Suprapubic skin (tissue), 4 donors: ENCODE measurements at regions not wholly inside any gene's neighbourhood (a gene's known extent, or its start where the extent isn't known, plus 50 kb on each side); places are given as distances from the start of the nearest gene placed in this dataset.

Experiments
- DNase-seq, 2 donors: peaks; one replicate each; pipeline ENCODE4 v3.0.0-alpha.2; 2019; ENCODE audit warnings: low spot score in 2 of 2
- H3K27ac ChIP-seq: fragments of 200-600 bp; sonication (generic); one replicate; pipeline ENCODE4 v1.5.1; 2019
- H3K27me3 ChIP-seq: fragments of 200-600 bp; sonication (generic); one replicate; pipeline ENCODE4 v1.5.1; 2019
- H3K36me3 ChIP-seq: fragments of 200-600 bp; sonication (generic); one replicate; pipeline ENCODE4 v1.5.1; 2019
- H3K4me1 ChIP-seq: fragments of 200-600 bp; sonication (generic); one replicate; pipeline ENCODE4 v1.5.1; 2019
- H3K4me3 ChIP-seq: fragments of 200-600 bp; sonication (generic); one replicate; pipeline ENCODE4 v1.5.1; 2019; ENCODE audit warnings: mild to moderate bottlenecking
- H3K9me3 ChIP-seq: fragments of 200-600 bp; sonication (generic); one replicate; pipeline ENCODE4 v1.5.1; 2019
- CTCF ChIP-seq, 2 donors: fragments of 200-600 bp in 1 of 2; fragments of 450-650 bp in 1 of 2; sonication (generic) in 1 of 2; IDR thresholded peaks; one replicate each; pipeline ENCODE4 v1.5.1; 2016 to 2019; ENCODE audit warnings: antibody characterized with exemption in 2 of 2, mild to moderate bottlenecking in 1 of 2, moderate library complexity in 1 of 2
- EP300 ChIP-seq: sonication (generic); formaldehyde crosslinking; IDR thresholded peaks from one replicate; pipeline ENCODE4 v1.6.1; 2017; ENCODE audit warnings: antibody characterized with exemption
- POLR2A ChIP-seq, 2 donors: fragments of 450-650 bp; IDR thresholded peaks; one replicate each; pipeline ENCODE4 v1.6.1; 2017; ENCODE audit warnings: antibody characterized with exemption in 2 of 2, mild to moderate bottlenecking in 2 of 2, moderate library complexity in 2 of 2
- POLR2AphosphoS5 ChIP-seq, 3 donors: sonication (generic); formaldehyde crosslinking; IDR thresholded peaks; one replicate each; pipeline ENCODE4 v1.6.1; 2017; ENCODE audit warnings: antibody characterized with exemption in 3 of 3
- WGBS: methylation state at CpG from one replicate; pipeline ENCODE4 v1.1.5; 2018; 5-methylcytosine and 5-hydroxymethylcytosine counted together

GRCh38 chrX:4059893-4060292 is 346.4 kb upstream of the PRKX start:
- 55% methylated on average over 2 of the region's 2 CpGs for WGBS
- Histone ChIP-seq H3K36me3 (no peaks in the 10 kb centered on the region), H3K27ac (no peak overlapping the region), H3K27me3 (no peaks in the 10 kb centered on the region), H3K4me1 (no peaks in the 10 kb centered on the region), H3K9me3 (no peaks in the 10 kb centered on the region), H3K4me3 (no peak overlapping the region)
- TF ChIP-seq POLR2AphosphoS5 (IDR thresholded peaks at IDR 0.05) = no peak
- TF ChIP-seq POLR2A (IDR thresholded peaks at IDR 0.05) = no peak
- TF ChIP-seq EP300 = no peak
- DNase-seq = no peak

- H3K27ac ChIP-seq = no peak overlapping the region
- no peaks in the 10 kb centered on the region for H3K27me3 ChIP-seq
- H3K36me3 ChIP-seq = no peaks in the 10 kb centered on the region
- H3K9me3 ChIP-seq = no peaks in the 10 kb centered on the region
- H3K4me3 ChIP-seq = no peak overlapping the region
- DNase-seq = no peak
- WGBS = 67% methylated on average over 6 of the region's 6 CpGs
- H3K4me1 ChIP-seq = no peaks in the 10 kb centered on the region
- no peak for TF ChIP-seq CTCF (IDR thresholded peaks at IDR 0.05)
- no peak for TF ChIP-seq POLR2AphosphoS5 (IDR thresholded peaks at IDR 0.05)
- TF ChIP-seq POLR2A (IDR thresholded peaks at IDR 0.05) = no peak
- TF ChIP-seq EP300 = no peak
These were observed 330.5 kb upstream of the PRKX start for GRCh38 chrX:4043951-4044350.

GRCh38 chrX:4035874-4036273 is 322.4 kb upstream of the PRKX start:
- Histone ChIP-seq H3K27me3 (no peaks in the 10 kb centered on the region), H3K9me3 (no peaks in the 10 kb centered on the region), H3K27ac (no peak overlapping the region), H3K36me3 (no peaks in the 10 kb centered on the region), H3K4me3 (no peak overlapping the region), H3K4me1 (no peaks in the 10 kb centered on the region)
- TF ChIP-seq EP300 (no peak), POLR2A (IDR thresholded peaks at IDR 0.05) (no peak), CTCF (IDR thresholded peaks at IDR 0.05) (no peak), POLR2AphosphoS5 (IDR thresholded peaks at IDR 0.05) (no peak)
- no peak for DNase-seq
- 45% methylated on average over 2 of the region's 2 CpGs for WGBS

DNA sequence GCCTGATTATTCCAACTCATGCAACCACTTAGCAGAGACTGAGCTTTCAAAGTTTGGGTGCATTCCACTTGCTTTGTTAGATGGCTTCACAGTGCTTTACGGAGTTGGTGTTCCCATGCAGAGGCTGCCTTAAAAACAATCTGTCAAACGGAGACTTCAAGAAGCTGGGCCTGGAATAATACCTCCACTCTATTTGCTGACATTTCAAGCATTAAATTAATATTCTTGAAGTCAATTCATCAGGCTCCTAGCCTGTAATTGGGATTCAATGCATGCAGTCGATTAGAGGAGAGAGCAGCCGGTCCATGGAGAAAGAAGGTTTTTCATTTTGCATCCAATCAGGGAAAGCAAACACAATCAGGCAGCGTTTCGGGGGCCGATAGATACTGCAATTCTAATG is 314.7 kb upstream of the PRKX start:
- Histone ChIP-seq H3K9me3 (no peaks in the 10 kb centered on the region), H3K4me1 (no peaks in the 10 kb centered on the region), H3K27me3 (no peaks in the 10 kb centered on the region), H3K36me3 (no peaks in the 10 kb centered on the region), H3K27ac (no peak overlapping the region), H3K4me3 (no peak overlapping the region)
- 78% methylated on average over 7 of the region's 7 CpGs for WGBS
- TF ChIP-seq EP300 = no peak
- no peak for DNase-seq

DNA sequence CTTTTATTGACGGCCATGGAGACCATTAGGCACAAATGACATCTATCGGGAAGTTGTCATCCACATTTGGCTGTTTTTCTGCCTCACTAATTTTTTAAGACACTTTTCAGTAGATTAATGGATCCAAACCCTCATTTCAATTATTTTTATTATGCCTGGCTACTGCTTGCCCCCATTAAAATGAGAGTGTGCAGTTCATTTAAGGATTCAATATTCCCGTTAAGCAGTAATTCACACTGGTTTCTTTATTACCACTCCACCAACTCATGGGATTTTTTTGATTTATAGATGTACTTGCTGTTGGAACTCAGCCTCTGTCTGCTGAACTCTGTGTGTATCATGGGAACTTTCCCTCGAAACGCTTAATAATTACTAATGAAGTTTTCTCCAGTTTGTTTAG is 291.8 kb upstream of the PRKX start:
- no peaks in the 10 kb centered on the region for H3K36me3 ChIP-seq
- TF ChIP-seq POLR2A (IDR thresholded peaks at IDR 0.05) (no peak), CTCF (IDR thresholded peaks at IDR 0.05) (no peak), EP300 (no peak), POLR2AphosphoS5 (IDR thresholded peaks at IDR 0.05) (no peak)
- DNase-seq = no peak
- no peaks in the 10 kb centered on the region for H3K4me1 ChIP-seq
- 71% methylated on average over 5 of the region's 5 CpGs for WGBS
- no peaks in the 10 kb centered on the region for H3K27me3 ChIP-seq
- H3K27ac ChIP-seq = no peak overlapping the region
- H3K4me3 ChIP-seq = no peak overlapping the region
- no peaks in the 10 kb centered on the region for H3K9me3 ChIP-seq

GRCh38 chrX:4004822-4005221 is 291.4 kb upstream of the PRKX start:
- DNase-seq = no peak
- Histone ChIP-seq H3K9me3 (no peaks in the 10 kb centered on the region), H3K36me3 (no peaks in the 10 kb centered on the region), H3K4me1 (no peaks in the 10 kb centered on the region), H3K27me3 (no peaks in the 10 kb centered on the region), H3K4me3 (no peak overlapping the region), H3K27ac (no peak overlapping the region)
- TF ChIP-seq POLR2AphosphoS5 (IDR thresholded peaks at IDR 0.05) (no peak), EP300 (no peak), CTCF (IDR thresholded peaks at IDR 0.05) (no peak), POLR2A (IDR thresholded peaks at IDR 0.05) (no peak)
